Hematopoietic multipotent progenitor cell (in vitro differentiated cells): ENCODE measurements at regions not wholly inside any gene's neighbourhood (a gene's known extent, or its start where the extent isn't known, plus 50 kb on each side); places are given as distances from the start of the nearest gene placed in this dataset.

Experiments used
- DNase-seq, 3 donors: peaks; one replicate each; pipeline ENCODE4 v3.0.0-alpha.2; 2011 to 2015; ENCODE audit warnings: low read depth in 2 of 3, low spot score in 2 of 3

DNA sequence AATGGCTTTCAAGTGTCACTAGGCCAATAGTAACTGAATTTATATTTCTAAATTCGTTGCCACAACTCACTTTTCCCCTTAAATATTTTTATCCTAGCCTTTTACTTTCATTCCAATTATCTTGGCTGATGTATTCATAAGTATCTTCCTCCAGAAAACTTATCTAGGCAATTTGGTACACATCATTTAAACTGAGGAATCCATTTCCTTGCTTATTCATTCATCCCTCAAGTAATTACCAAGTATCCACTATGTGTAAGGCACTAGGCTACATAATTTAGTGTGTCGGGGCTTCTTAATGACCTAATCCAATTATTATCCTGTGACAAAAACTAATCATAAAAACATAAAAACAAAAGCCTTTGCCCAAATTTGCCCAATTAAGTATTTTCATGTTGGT is 258.3 kb upstream of the TCF21 start:
- no peak for DNase-seq

GRCh38 chr6:133631421-133631820 is 257.5 kb upstream of the TCF21 start:
- no peak for DNase-seq

GRCh38 chr6:133632206-133632605 is 256.7 kb upstream of the TCF21 start:
- no peak for DNase-seq

- DNase-seq = no peak
Measured at GRCh38 chr6:133632906-133633305, 256.0 kb upstream of the TCF21 start.

GRCh38 chr6:133634474-133634873 is 254.4 kb upstream of the TCF21 start:
- no peak for DNase-seq

DNA sequence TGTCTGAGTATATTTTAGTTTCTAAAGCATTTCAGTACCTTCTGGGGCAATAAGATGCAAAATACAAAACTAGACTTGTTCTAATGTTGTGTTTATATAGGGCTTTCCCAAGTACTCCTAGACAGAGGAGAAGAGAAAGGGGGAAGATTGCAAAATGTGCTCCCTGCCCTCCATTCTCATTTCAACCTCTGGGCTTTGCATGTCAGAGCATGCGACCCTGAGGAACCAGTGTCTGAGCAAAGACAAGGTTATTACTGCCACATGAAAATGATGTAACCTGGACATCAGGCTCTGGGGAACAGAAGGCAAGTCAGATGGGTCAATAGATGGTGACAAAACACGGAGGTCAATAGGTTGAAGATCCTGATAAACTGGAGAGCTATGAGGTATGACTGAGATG is 253.5 kb upstream of the TCF21 start:
- DNase-seq = no peak

DNA sequence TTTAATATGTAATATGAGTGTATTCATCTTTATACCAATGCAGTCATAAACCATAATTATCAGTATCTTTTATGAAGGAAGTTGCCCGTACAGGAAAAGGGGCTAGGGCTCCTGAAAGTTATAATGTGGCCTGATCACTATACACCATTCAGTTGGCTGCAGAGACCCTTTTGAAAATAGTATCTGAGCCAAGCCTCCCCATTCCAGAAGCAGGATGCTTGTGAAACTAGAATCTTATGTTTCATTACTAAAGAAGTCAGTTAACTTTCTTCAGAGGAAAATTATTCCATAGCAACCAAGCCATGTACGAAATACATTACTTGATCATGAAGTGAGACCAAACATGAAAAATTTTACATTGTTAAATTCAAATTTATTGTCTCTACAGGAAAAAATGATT is 251.5 kb upstream of the TCF21 start:
- DNase-seq = no peak

DNA sequence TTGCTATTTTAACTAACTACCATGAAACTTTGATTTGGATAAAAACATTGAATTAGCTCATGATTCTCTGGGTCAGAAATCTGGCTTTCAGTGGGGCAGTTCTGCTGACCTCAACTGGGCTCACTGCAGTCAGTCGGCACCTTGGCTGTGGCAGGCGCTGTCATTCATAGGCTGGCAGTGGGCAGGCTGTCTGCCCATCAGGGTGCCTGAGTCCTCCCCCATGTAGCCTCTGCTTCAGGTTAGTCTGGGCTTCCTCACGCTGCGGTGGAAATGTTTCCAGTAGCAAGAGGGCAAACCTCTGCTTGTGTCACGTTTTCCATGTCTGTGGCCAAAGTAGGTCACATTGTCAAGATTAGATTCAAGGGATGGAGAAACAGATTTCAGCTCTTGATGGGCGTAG is 251.0 kb upstream of the TCF21 start:
- no peak for DNase-seq

- no peak for DNase-seq
Measured at GRCh38 chr6:133641104-133641503, 247.8 kb upstream of the TCF21 start.

DNA sequence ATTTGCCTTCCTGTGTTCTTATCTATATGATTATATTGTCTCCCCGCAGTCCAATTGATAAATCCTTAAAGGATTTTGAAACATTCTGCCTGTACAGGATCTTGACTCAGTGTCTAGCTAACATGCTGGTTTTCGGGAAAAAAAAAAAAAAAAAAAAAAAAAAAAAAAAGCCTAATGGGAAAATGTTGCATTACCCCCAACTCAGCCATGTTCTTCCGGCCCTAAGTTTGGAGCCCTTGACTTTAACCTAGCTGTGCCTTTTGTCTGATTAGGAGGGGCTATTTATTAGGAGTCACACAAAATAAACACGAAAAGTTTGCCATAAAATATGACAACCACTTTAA is 244.4 kb upstream of the TCF21 start:
- no peak for DNase-seq

DNA sequence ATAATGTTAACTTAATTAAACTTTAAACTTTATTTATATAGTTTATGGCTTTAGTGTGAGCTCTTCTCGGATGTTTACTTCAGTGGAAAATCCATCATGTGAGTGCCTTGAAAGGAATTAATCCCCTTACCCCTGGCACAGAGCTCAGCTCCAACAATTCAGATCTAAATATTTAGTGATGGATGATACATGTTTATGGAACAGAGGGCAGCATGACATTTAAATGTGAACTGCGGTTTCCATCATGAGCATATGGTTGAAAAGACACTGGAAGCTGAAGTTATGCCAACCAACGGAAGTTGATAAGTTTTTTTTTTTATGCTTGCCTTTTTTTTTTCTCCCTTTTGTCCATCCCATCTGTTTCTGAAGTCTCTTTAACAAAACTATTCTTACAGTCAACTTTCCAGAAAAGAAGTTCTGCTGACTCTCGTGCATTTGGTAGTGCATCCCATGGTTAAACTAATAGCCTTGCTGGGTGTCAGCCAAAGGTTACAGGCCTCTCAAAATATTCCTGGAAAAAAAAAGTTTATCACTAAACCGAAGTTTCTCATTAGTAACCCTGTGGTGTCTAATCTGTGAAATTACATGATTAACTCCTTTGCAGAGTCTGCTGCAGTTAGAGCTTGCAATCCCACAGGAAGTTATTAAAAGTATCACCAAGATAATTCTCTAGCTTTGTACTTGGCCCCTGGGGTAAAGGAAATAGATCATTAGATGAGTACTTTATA is 243.9 kb upstream of the TCF21 start:
- no peak for DNase-seq

GRCh38 chr6:133645966-133646740 is 242.8 kb upstream of the TCF21 start:
- DNase-seq = no peak

GRCh38 chr6:133648581-133648980 is 240.3 kb upstream of the TCF21 start:
- DNase-seq = no peak

GRCh38 chr6:133671376-133671775 is 217.5 kb upstream of the TCF21 start:
- DNase-seq = no peak

DNA sequence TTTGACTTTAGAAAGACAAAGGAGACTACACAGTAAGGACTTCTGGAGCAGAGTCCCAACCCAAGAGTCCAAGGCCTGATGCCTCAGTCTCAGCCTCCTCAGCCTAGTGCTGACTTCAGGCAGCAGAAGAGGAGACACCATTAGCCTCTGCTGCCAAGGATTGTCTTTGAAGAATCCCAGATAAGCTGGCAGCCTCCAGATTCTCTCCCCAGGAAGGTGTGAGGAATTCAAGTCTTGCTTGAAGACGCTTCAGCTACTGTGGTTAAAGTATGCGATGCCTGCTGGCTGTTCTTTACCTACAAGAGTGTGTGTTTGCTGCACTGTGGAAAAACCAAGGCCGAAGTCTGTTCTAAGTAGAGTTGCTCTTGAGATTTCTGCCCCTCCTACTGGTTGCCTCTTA is 215.9 kb upstream of the TCF21 start:
- no peak for DNase-seq

DNA sequence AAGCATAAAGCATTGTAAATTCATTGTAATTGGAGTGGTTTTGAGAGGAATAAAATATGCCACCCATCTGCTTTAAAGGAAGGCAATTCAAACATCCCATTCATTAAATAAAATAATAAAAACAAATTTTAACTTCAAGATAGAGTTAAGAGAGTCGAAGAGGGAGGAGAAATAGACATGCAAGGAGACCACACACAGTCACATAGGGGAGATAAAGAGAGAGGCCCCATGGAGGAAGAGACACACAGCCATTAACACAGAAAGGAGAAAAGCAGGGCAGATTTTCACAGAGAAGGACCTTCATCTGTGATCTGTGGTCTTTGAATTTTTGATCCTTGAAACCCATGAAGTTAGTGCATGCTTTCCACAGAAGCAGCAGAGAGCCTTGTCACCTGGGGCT is 214.3 kb upstream of the TCF21 start:
- no peak for DNase-seq

DNA sequence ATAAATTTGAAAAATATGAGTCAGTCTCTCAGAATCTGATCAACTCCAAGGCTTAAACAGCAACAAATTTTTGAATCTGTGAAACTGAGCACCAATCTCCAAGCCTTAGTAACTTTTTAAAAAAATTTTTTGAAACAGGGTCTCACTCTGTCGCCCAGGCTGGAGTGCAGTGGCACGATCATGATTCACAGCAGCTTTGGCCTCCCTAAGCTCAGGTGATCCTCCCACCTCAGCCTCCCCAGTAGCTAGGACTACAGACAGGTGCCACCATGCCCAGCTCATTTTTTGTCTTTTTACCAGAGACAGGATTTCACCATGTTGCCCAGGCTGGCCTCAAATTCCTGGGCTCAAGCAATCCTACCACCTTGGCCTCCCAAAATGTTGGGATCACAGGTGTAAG is 207.9 kb upstream of the TCF21 start:
- no peak for DNase-seq

GRCh38 chr6:133681891-133682290 is 207.0 kb upstream of the TCF21 start:
- no peak for DNase-seq

DNA sequence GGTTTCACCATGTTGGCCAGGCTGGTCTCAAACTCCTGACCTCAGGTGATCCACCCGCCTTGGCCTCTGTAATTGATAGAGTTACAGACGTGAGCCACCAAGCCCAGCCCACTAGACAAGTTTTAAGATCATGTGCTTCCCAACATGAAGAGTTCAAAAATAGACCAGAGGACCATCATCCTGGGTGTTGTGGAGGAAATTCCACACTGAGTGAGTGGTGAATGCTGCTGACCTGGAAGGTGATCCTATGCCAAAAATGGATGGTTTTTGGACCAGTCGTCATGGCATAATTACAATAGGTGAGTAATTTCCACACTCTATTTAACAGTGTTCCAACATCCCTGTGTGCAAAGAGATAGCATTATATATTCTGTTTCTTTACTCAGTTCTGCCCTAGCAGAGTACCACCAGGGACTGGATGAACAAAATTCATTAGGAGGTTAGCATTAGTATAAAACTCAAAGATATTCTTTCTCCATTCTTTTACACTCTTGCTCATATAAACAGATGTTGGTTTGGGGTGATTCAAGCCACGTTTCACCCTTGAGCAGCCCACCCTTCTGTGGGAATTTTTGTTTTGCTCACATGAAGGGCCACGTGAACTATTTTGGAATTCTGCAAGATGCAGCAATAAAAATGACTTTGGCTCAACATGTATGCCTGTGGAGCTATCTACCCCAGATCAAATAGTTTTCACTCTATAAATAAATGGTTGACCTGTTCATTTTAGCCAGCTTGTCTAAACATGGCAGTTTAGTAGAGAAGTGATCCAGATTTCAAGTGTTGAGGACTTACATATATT is 206.2 kb upstream of the TCF21 start:
- DNase-seq = no peak

GRCh38 chr6:133683308-133683580 is 205.7 kb upstream of the TCF21 start:
- no peak for DNase-seq

DNA sequence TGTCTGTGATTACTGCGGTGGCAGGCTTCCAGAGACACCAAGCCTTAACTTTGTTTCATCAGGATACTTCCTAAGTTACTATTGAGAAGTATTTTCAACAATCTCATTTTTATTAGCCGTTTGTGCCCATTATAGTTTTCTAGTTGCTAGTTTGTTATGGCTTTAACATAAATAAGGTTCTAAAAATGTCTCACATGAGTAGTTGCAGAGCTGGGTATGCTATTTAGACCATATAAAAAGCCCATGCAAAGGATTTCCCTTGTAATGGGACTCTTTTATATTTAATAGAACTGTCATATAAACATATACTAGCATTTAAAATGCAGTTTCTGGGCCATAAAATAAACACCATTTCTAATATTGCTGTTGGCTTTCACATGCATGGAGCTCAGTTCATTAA is 205.3 kb upstream of the TCF21 start:
- DNase-seq = no peak
